ENCODE measurements at regions not wholly inside any gene's neighbourhood (a gene's known extent, or its start where the extent isn't known, plus 50 kb on each side); places are given as distances from the start of the nearest gene placed in this dataset.

DNA sequence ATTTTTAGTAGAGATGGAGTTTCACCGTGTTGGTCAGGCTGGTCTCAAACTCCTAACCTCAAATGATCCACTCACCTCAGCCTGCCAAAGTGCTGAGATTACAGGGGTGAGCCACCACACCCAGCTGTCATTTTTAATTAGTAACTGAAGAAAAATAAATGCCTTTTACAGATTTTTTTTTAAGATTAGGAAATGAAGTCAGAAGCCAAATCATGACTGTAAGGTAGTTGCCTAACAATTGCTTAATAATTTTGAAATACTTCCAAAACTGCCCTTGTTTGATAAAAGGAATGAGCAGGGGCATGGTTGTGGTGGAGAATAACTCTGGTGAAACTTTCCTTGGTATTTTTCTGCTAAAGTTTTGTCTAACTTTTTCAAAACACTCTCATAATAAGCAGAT is 98.9 kb upstream of the SLC5A12 start:
- intact Hi-C loops (cut with micrococcal nuclease; ENCODE audit: unreplicated experiment) (no loop called here), in situ Hi-C loops (cut with HindIII; ENCODE audit: extremely low pct_ligation_motif_present, low pct_unique_long_range_greater_than_20kb) (no loop called here)
- Histone ChIP-seq H3K79me2 (ENCODE audit: insufficient read depth, low read length) (no peaks in the 10 kb centered on the region), H3K4me1 (ENCODE audit: insufficient read depth, low read length) (no peaks in the 10 kb centered on the region), H3K4me3 (replicated peaks in 1 of 3; ENCODE audit: insufficient read depth in 1 of 3, low read depth in 2 of 3, low read length in 3 of 3) (no peak overlapping the region), H3K9me3 (ENCODE audit: low read length) (peaks cover 29% of the 10 kb centered on the region), H4K20me1 (ENCODE audit: insufficient read depth, low read length) (no peaks in the 10 kb centered on the region), H3K4me2 (ENCODE audit: low read depth, low read length) (no peak overlapping the region), H2AFZ (ENCODE audit: low read length) (no peak overlapping the region), H3K27me3 (ENCODE audit: control insufficient read depth in 1 of 2, insufficient read depth in 2 of 2, low read length in 2 of 2) (no peaks in the 10 kb centered on the region), H3K36me3 (replicated peaks in 1 of 2; ENCODE audit: control insufficient read depth in 1 of 2, insufficient read depth in 2 of 2, low read length in 2 of 2) (no peaks in the 10 kb centered on the region), H3K9ac (ENCODE audit: insufficient read depth, low read depth, low read length) (no peak overlapping the region), H3K27ac (ENCODE audit: extremely low read length, insufficient read depth, low read length) (no peak overlapping the region)
- ChIA-PET CTCF (ENCODE audit: low intra/inter-chr PET ratio, low total read pairs) (no interaction called here), POLR2A (no interaction called here)
- FAIRE-seq (no peak), DNase-seq (ENCODE audit: low spot score) (no peak), ATAC-seq (no peak)
- no peak for TF ChIP-seq TOE1 (CRISPR knock-in tag; IDR thresholded peaks at IDR 0.05)
- TF ChIP-seq, protein P1, sequence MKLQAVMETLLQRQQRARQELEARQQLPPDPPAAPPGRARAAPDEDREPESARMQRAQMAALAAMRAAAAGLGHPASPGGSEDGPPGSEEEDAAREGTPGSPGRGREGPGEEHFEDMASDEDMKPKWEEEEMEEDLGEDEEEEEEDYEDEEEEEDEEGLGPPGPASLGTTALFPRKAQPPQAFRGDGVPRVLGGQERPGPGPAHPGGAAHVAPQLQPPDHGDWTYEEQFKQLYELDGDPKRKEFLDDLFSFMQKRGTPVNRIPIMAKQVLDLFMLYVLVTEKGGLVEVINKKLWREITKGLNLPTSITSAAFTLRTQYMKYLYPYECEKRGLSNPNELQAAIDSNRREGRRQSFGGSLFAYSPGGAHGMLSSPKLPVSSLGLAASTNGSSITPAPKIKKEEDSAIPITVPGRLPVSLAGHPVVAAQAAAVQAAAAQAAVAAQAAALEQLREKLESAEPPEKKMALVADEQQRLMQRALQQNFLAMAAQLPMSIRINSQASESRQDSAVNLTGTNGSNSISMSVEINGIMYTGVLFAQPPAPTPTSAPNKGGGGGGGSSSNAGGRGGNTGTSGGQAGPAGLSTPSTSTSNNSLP (IDR thresholded peaks at IDR 0.05; ENCODE audit: low read depth, low read length) = no peak
- no peak for TF ChIP-seq ZFX (CRISPR knock-in tag; IDR thresholded peaks at IDR 0.05; ENCODE audit: low read depth)
- no peak for TF ChIP-seq ZNF33A (CRISPR knock-in tag; IDR thresholded peaks at IDR 0.05; ENCODE audit: borderline replicate concordance)
- TF ChIP-seq, protein P2, sequence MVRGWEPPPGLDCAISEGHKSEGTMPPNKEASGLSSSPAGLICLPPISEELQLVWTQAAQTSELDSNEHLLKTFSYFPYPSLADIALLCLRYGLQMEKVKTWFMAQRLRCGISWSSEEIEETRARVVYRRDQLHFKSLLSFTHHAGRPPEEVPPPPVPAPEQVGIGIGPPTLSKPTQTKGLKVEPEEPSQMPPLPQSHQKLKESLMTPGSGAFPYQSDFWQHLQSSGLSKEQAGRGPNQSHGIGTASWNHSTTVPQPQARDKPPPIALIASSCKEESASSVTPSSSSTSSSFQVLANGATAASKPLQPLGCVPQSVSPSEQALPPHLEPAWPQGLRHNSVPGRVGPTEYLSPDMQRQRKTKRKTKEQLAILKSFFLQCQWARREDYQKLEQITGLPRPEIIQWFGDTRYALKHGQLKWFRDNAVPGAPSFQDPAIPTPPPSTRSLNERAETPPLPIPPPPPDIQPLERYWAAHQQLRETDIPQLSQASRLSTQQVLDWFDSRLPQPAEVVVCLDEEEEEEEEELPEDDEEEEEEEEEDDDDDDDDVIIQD (CRISPR knock-in tag; IDR thresholded peaks at IDR 0.05; ENCODE audit: low read depth) = no peak
- TF ChIP-seq ZSCAN20 (CRISPR knock-in tag; IDR thresholded peaks at IDR 0.05; ENCODE audit: borderline replicate concordance) = no peak
- TF ChIP-seq, protein P3, sequence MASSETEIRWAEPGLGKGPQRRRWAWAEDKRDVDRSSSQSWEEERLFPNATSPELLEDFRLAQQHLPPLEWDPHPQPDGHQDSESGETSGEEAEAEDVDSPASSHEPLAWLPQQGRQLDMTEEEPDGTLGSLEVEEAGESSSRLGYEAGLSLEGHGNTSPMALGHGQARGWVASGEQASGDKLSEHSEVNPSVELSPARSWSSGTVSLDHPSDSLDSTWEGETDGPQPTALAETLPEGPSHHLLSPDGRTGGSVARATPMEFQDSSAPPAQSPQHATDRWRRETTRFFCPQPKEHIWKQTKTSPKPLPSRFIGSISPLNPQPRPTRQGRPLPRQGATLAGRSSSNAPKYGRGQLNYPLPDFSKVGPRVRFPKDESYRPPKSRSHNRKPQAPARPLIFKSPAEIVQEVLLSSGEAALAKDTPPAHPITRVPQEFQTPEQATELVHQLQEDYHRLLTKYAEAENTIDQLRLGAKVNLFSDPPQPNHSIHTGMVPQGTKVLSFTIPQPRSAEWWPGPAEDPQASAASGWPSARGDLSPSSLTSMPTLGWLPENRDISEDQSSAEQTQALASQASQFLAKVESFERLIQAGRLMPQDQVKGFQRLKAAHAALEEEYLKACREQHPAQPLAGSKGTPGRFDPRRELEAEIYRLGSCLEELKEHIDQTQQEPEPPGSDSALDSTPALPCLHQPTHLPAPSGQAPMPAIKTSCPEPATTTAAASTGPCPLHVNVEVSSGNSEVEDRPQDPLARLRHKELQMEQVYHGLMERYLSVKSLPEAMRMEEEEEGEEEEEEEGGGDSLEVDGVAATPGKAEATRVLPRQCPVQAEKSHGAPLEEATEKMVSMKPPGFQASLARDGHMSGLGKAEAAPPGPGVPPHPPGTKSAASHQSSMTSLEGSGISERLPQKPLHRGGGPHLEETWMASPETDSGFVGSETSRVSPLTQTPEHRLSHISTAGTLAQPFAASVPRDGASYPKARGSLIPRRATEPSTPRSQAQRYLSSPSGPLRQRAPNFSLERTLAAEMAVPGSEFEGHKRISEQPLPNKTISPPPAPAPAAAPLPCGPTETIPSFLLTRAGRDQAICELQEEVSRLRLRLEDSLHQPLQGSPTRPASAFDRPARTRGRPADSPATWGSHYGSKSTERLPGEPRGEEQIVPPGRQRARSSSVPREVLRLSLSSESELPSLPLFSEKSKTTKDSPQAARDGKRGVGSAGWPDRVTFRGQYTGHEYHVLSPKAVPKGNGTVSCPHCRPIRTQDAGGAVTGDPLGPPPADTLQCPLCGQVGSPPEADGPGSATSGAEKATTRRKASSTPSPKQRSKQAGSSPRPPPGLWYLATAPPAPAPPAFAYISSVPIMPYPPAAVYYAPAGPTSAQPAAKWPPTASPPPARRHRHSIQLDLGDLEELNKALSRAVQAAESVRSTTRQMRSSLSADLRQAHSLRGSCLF (CRISPR knock-in tag; IDR thresholded peaks at IDR 0.05; ENCODE audit: borderline replicate concordance) = no peak
- no TSS peak for BruUV-seq (replicated peaks)
- whole genome bisulfite sequencing (ENCODE audit: low lambda C conversion rate) = 0% methylated on average over 1 of the region's 1 CpG

Measured in HepG2 (cell line).